SK-N-SH (cell line): ENCODE measurements at regions not wholly inside any gene's neighbourhood (a gene's known extent, or its start where the extent isn't known, plus 50 kb on each side); places are given as distances from the start of the nearest gene placed in this dataset.

Experiments used
- RAD21 ChIP-seq: IDR thresholded peaks from 2 replicates; pipeline ENCODE4 v1.6.1; 2012; ENCODE audit warnings: mild to moderate bottlenecking, low read length
- YY1 ChIP-seq: IDR thresholded peaks from 2 replicates; pipeline ENCODE4 v1.4.0; 2012; ENCODE audit warnings: low read depth, mild to moderate bottlenecking
- TF ChIP-seq, protein P1 (sequence below): fragments of 200-600 bp; sonication (generic); IDR thresholded peaks from 2 replicates; pipeline ENCODE4 v1.6.1; 2017; ENCODE audit warnings: antibody characterized with exemption, mild to moderate bottlenecking, moderate library complexity

- TF ChIP-seq, protein P1, sequence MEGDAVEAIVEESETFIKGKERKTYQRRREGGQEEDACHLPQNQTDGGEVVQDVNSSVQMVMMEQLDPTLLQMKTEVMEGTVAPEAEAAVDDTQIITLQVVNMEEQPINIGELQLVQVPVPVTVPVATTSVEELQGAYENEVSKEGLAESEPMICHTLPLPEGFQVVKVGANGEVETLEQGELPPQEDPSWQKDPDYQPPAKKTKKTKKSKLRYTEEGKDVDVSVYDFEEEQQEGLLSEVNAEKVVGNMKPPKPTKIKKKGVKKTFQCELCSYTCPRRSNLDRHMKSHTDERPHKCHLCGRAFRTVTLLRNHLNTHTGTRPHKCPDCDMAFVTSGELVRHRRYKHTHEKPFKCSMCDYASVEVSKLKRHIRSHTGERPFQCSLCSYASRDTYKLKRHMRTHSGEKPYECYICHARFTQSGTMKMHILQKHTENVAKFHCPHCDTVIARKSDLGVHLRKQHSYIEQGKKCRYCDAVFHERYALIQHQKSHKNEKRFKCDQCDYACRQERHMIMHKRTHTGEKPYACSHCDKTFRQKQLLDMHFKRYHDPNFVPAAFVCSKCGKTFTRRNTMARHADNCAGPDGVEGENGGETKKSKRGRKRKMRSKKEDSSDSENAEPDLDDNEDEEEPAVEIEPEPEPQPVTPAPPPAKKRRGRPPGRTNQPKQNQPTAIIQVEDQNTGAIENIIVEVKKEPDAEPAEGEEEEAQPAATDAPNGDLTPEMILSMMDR, result no peak
- no peak for TF ChIP-seq YY1
- TF ChIP-seq RAD21, result no peak
Measured at GRCh38 chr4:130197946-130198345, 1102.0 kb downstream of the C4orf33 start.
